A673 (cell line): ENCODE measurements at regions not wholly inside any gene's neighbourhood (a gene's known extent, or its start where the extent isn't known, plus 50 kb on each side); places are given as distances from the start of the nearest gene placed in this dataset.

Experiments used
- EZH2 ChIP-seq: fragments of 200-600 bp; sonication (generic); IDR thresholded peaks from 2 replicates; pipeline ENCODE4 v1.6.1; 2017; ENCODE audit warnings: borderline replicate concordance, low read depth, mild to moderate bottlenecking, mixed read lengths, antibody characterized with exemption, low read length; ENCODE audit not compliant: poor library complexity, severe bottlenecking
- TF ChIP-seq, protein P1 (sequence below): fragments of 300-800, 200-600 bp; sonication (generic); conservative IDR thresholded peaks from 2 replicates; pipeline ENCODE4 v1.5.1; 2017; ENCODE audit warnings: low read depth, mild to moderate bottlenecking, antibody characterized with exemption, low read length, moderate library complexity, mixed read lengths

DNA sequence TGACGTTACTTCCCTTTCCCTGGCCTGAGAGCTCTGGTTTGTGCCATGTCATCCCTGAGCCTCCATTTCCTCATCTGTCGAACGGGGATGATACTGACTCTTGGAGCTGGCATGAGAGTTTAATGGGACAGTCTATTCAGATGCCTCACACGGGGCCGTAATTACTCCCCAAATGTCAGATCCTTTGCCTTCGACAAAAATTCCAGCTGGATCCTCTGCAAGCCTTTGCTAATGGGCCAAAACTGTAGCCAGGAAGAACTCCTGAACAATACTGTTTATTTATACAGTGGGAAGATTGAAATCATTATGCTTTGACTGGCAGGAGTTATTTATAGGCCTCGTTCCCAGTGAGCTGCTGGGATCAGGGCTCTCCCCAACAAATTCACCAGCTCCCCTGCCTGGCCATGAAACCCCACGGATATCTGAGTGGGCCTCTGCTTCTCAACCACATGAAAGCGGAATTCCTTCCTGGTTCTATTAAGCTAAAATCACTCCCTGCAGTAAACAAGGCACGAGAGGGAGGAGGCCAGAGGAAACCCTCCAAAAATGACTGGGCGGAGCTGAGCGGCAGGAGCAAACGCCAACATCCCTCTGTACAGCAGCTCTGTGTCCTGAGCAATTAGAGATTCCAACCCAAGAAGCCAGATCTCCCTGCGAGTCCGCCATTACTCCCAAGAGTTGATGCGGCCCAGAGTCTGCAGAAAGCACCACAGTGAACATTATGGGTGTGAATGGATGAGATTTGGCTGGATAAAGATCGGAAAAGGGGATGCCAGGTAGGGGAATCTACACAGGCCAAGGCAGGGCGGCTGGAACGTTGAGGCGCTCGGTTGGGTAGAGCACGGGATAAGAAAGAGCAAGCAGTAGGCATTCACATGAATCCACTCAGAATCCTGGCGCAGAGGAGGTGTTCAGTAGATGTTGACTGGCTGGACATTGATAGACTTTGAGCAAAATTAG is 326.1 kb downstream of the BCL11B start:
- TF ChIP-seq, protein P1, sequence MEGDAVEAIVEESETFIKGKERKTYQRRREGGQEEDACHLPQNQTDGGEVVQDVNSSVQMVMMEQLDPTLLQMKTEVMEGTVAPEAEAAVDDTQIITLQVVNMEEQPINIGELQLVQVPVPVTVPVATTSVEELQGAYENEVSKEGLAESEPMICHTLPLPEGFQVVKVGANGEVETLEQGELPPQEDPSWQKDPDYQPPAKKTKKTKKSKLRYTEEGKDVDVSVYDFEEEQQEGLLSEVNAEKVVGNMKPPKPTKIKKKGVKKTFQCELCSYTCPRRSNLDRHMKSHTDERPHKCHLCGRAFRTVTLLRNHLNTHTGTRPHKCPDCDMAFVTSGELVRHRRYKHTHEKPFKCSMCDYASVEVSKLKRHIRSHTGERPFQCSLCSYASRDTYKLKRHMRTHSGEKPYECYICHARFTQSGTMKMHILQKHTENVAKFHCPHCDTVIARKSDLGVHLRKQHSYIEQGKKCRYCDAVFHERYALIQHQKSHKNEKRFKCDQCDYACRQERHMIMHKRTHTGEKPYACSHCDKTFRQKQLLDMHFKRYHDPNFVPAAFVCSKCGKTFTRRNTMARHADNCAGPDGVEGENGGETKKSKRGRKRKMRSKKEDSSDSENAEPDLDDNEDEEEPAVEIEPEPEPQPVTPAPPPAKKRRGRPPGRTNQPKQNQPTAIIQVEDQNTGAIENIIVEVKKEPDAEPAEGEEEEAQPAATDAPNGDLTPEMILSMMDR = no peak
- TF ChIP-seq EZH2 = no peak
